H54 (cell line): ENCODE measurements at regions not wholly inside any gene's neighbourhood (a gene's known extent, or its start where the extent isn't known, plus 50 kb on each side); places are given as distances from the start of the nearest gene placed in this dataset.

Experiments used
- DNase-seq: peaks from one replicate; pipeline ENCODE4 v3.0.0; 2011; ENCODE audit warnings: low spot score, mixed read lengths; ENCODE audit not compliant: insufficient read length
- FAIRE-seq: peaks from 3 replicates; lab custom pipeline; 2011; peaks lifted over from hg19 to GRCh38; lab: Jason Lieb, UNC
- POLR2A ChIP-seq: IDR thresholded peaks from 2 replicates; pipeline ENCODE4 v1.6.1; 2011; ENCODE audit warnings: low read depth, mild to moderate bottlenecking, low read length

DNA sequence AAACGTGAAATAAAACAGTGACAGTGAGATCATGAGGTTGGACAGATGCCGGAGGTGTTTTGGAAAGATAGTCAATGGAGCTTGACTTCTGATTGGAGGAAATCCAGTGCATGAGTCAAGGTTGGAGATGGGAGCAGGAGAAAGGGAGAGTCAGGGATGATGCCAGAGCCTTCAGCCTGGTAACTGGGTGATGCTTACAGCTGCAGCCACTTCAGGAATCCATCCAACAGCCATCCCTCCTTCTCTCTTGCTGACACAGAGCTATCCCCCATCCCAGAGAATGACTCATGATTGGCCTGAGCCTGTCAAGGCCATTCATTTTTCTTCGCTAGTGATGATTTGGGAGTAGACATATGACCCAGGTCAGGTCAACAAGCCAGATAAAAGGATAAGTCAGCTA lies 112.8 kb downstream of the SAMD5 start:
- TF ChIP-seq POLR2A: no peak
- no peak for DNase-seq
- FAIRE-seq: no peak

- FAIRE-seq: no peak
Measured at GRCh38 chr6:147621961-147622360, 113.5 kb downstream of the SAMD5 start.

GRCh38 chr6:147624946-147625515 lies 116.5 kb downstream of the SAMD5 start:
- no peak for FAIRE-seq
- no peak for TF ChIP-seq POLR2A

More at GRCh38 chr6:147621961-147622360, 113.5 kb downstream of the SAMD5 start:
- no peak for DNase-seq
- TF ChIP-seq POLR2A: no peak

DNA sequence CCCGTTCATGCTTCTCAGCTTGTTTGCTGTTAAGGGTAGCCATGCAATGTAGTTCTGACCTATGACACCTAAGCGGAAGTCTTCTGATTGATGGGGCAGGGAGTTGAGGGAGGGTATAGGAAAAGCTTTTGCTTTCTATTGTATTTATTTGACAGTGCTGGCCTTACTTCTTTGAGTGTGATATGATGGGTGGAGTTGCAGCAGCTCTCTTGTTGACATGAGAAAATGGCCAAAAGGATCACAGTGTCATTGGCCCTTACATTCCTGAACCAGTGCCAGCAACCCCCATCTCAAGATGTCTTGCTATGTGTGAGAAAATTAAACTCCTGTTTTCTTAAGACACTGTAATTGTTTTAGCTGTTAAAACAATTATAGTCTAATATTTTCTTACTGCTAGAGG lies 117.5 kb downstream of the SAMD5 start:
- no peak for FAIRE-seq
- no peak for TF ChIP-seq POLR2A
- DNase-seq: no peak

More at GRCh38 chr6:147624946-147625515, 116.5 kb downstream of the SAMD5 start:
- DNase-seq: no peak

DNA sequence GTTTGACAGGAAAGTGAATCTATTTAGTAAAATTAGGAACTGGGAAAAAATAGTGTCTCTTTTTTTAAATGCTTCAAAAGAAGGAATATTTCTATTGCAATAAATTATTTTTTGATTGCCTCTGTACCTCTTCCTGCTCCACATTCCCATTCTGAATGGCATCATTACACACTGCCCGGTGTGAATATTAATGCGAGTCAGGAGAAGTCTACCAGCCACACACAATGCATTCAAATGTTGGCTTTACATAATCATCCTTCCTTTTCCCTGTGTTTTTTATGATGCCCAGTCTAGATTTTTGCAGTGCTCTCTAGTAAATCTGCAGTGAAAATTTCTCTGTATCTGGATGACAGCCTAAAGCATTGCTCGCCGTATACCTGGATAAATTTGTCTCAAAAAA lies 118.9 kb downstream of the SAMD5 start:
- FAIRE-seq: no peak

DNA sequence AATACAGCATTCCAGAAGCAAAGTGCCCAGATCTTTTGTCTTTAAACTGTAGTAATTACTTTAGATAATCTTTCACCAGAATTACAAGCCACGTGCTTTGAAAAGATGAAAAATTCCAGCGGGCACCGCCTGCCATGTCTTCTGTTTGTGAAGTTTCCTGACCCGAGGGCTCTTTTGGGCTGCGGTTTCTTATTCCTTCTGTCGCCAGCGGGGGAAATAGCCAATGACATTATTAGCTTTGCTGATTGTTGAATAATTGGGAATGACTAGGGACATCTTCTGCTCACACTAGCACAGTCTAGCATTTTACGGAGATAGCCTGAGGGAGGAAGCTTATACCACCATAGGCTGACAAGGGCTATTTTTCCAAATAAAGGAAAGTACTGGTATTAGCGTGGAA lies 124.7 kb downstream of the SAMD5 start:
- FAIRE-seq (no peak), DNase-seq (no peak)
- no peak for TF ChIP-seq POLR2A

More for the DNA sequence above, 118.9 kb downstream of the SAMD5 start:
- no peak for TF ChIP-seq POLR2A
- no peak for DNase-seq

- FAIRE-seq (no peak), DNase-seq (no peak)
- no peak for TF ChIP-seq POLR2A
Measured at GRCh38 chr6:147637620-147638195, 129.2 kb downstream of the SAMD5 start.

DNA sequence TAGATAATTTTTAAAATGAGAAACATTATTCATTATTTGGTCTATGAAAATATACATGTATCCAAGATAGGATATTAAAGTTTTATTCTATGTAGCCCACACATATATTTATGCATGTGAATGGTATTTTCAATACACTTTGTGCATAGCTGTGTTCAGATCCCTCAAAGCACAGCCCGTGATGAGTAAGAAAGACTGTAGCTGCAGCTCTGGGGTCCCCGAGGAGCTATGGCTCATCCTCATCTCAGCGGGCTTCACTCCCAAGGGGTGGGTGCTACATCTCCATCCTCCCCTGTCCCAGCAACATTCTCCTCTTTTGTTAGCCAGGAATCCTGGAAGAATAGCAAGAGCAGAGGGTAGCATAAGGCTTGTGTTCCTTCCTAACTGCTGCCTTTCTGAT lies 130.8 kb downstream of the SAMD5 start:
- no peak for FAIRE-seq
- TF ChIP-seq POLR2A: no peak

DNA sequence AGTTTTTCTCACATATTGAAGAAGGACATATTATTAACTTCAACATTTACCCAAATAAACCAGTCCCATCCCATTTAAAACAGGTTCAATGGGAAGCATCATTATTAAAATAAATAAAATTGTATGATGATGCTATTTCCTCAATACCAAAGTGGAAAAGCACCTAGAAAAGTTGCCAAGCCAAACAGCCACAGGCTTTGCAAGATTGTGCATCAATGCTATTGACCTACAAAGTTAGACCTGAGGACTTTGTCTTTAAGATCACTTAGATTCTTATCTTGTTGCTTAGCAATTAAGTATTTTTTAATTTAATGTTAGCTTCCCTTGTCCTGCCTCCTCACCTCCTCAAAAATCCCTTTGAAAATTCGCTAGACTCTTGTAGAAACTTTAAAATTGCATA lies 132.1 kb downstream of the SAMD5 start:
- no peak for TF ChIP-seq POLR2A
- DNase-seq (no peak), FAIRE-seq (no peak)

More for the DNA sequence above, 130.8 kb downstream of the SAMD5 start:
- no peak for DNase-seq

DNA sequence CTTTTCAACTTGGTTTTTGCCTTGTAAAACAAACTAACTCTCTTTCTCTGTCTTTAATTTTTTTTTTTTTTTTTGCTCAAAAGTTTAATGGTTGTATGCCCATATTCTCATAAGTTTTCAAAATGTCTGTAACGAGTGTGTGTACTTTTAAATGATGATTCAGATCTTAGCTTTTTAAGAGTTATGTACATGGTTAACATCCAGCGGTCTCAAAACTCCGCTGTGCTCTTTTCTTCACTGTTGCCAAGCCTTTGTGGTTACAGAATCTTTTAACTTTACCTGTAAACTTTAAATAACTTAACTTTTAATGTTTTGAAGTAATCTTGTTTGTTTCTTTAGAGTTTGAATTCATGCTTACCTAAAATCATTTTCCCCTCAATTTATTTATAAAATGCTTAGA lies 133.0 kb downstream of the SAMD5 start:
- DNase-seq (no peak), FAIRE-seq (no peak)
- no peak for TF ChIP-seq POLR2A

GRCh38 chr6:147642458-147642857 lies 134.0 kb downstream of the SAMD5 start:
- DNase-seq: no peak
- no peak for FAIRE-seq
- no peak for TF ChIP-seq POLR2A

DNA sequence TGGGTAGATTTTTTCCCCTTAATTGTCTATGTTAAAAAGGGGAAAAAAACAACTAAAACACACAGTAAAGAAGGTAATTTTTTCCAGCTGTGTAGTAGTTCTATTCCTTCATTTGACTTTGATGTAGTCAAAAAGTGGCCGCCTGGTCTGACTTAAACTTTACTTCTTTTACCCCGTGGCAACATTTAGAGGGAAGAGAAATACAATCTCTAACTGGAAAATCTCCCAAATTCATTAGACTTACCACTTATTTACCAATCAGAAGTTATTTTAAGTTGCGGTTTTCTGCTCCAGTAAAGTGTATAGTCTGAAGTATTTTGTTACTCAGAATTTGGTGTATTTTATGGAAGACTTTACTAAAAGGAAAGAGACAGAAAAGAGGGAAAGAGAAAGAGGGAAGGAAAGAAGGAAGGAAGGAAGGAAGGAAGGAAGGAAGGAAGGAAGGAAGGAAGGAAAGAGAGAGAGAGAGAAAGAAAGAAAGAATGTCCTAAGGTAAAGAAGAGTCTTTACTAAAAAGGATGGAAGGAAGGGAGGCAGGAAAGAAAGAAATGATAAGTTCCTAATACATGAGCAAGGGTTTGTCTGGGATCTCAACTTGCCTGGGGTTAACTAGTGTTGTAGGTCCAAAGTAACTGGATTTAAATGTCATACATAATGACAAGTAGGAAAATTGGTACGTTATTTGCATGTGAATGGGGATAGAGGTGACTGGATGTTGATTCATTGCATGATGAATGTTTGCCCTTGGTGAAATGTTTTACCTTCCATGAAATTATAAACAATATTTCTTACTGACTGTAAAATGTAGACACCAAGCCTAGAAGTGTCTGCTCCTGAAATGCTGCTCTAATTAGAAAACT lies 135.1 kb downstream of the SAMD5 start:
- DNase-seq (no peak), FAIRE-seq (no peak)
- TF ChIP-seq POLR2A: no peak

- DNase-seq: no peak
- no peak for TF ChIP-seq POLR2A
Measured at GRCh38 chr6:147648916-147649315, 140.4 kb downstream of the SAMD5 start.

DNA sequence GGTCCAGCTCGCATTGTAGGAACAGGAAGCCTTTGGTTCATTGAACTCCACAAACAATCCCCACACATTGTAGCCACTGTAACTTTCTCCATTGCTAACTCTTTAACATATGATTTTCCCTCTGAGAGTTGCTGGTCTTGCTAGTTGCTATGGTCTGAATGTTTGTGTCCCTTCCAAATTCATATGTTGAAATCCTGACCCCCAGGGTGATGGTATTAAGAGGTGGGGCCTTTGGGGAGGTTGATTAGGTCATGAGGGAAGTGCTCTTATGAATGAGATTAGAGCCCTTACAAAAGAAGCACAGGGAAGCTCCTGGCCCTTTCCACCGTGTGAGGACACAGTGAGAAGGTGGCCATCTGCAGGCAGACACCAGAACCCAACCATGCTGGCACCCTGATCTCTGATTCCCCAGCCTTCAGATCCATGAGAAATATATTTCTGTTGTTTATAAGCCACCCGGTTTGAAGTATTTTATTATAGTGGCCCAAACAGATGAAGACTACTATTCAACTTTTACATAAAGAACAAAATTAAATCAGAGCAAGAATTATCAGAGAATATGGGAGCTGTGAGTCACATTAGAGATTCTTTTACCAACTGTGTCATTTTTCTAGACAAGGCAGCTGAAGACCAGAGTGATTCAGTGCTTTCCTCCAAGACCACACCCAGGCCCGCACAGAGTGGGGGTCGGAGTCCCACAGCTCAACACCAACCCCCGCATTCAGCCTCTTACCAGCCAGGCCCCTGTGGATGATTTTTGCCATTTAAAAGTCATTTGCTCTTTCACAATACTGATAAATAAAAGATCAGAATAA lies 143.0 kb downstream of the SAMD5 start:
- FAIRE-seq (no peak), DNase-seq (no peak)
- no peak for TF ChIP-seq POLR2A

More at GRCh38 chr6:147648916-147649315, 140.4 kb downstream of the SAMD5 start:
- no peak for FAIRE-seq

- no peak for TF ChIP-seq POLR2A
- no peak for FAIRE-seq
- no peak for DNase-seq
Measured at GRCh38 chr6:147653631-147654030, 145.1 kb downstream of the SAMD5 start.
